A549 (cell line): ENCODE measurements at regions not wholly inside any gene's neighbourhood (a gene's known extent, or its start where the extent isn't known, plus 50 kb on each side); places are given as distances from the start of the nearest gene placed in this dataset.

ENCODE experiments used
- ATAC-seq, 2 experiments: fragments of 200-7000 bp in 1 of 2; fragments of >200 bp in 1 of 2; cut with Nextera tagmentation in 1 of 2; cut with Tn5 transposase in 1 of 2; 3 replicates each; pipeline versions ENCODE4 v1.8.0 to v1.9.1; 2018 to 2020; ENCODE audit warnings: mild to moderate bottlenecking in 1 of 2, moderate library complexity in 1 of 2
- CTCF ChIA-PET: fragments of 300-600 bp; sonication (Branson Sonifier 250); formaldehyde crosslinking; extraction: SDS; loops from one replicate; lab custom pipeline; 2021; ENCODE audit warnings: antibody characterized with exemption, inconsistent platforms; lab: Yijun Ruan, JAX
- POLR2A ChIA-PET: fragments of 350-600 bp; formaldehyde crosslinking; extraction: SDS; loops from one replicate; lab custom pipeline; 2021; ENCODE audit warnings: antibody characterized with exemption, inconsistent platforms; lab: Yijun Ruan, JAX
- DNase-seq, 2 experiments: peaks; one replicate each; pipeline versions ENCODE4 v3.0.0 to v3.0.0-alpha.2; 2011 to 2016; ENCODE audit warnings: low read depth in 1 of 2, low spot score in 1 of 2
- FAIRE-seq: peaks from 2 replicates; lab custom pipeline; 2011; peaks lifted over from hg19 to GRCh38; lab: Jason Lieb, UNC
- H3K27ac ChIP-seq, 2 experiments: fragments of >200 bp; sonication (Bioruptor Twin); formaldehyde crosslinking; 3 replicates each; pipeline ENCODE4 v1.5.1; 2016 to 2017
- H3K4me1 ChIP-seq: fragments of >200 bp; sonication (Bioruptor Twin); formaldehyde crosslinking; 3 replicates; pipeline ENCODE4 v1.6.1; 2016
- H3K4me2 ChIP-seq: fragments of >200 bp; sonication (Bioruptor Twin); formaldehyde crosslinking; 3 replicates; pipeline ENCODE4 v1.6.1; 2016
- H3K4me3 ChIP-seq: fragments of >200 bp; sonication (Bioruptor Twin); formaldehyde crosslinking; 3 replicates; pipeline ENCODE4 v1.5.1; 2016
- H3K9me3 ChIP-seq: fragments of >200 bp; sonication (Bioruptor Twin); formaldehyde crosslinking; 3 replicates; pipeline ENCODE4 v1.6.1; 2016
- BHLHE40 ChIP-seq: IDR thresholded peaks from 2 replicates; pipeline ENCODE4 v1.6.1; 2012; ENCODE audit warnings: low read depth, low read length, inconsistent platforms
- CBX2 ChIP-seq: fragments of 200-600 bp; sonication (generic); IDR thresholded peaks from 2 replicates; pipeline ENCODE4 v1.6.1; 2016; ENCODE audit warnings: low read depth, mild to moderate bottlenecking, borderline replicate concordance
- CHD2 ChIP-seq: fragments of 150-350 bp; IDR thresholded peaks from 2 replicates; pipeline ENCODE4 v1.6.1; 2014; ENCODE audit warnings: low read length; ENCODE audit not compliant: partially characterized antibody
- EP300 ChIP-seq, 2 experiments: fragments of >200 bp; sonication (Bioruptor Twin); formaldehyde crosslinking; IDR thresholded peaks; 2 replicates in 1 of 2; 3 replicates in 1 of 2; pipeline ENCODE4 v1.6.1; 2016 to 2017
- ESRRA ChIP-seq: fragments of 150-350 bp; IDR thresholded peaks from 2 replicates; pipeline ENCODE4 v1.6.1; 2014; ENCODE audit warnings: mild to moderate bottlenecking, low read length, borderline replicate concordance
- FOSL2 ChIP-seq, 2 experiments: fragments of 450-650 bp in 1 of 2; fragments of >200 bp in 1 of 2; sonication (Bioruptor Twin) in 1 of 2; formaldehyde crosslinking; IDR thresholded peaks; 2 replicates each; pipeline versions ENCODE4 v1.5.0 to v1.6.1; 2016 to 2020; ENCODE audit warnings: mild to moderate bottlenecking in 1 of 2, moderate library complexity in 1 of 2
- JUNB ChIP-seq: fragments of >200 bp; sonication (Bioruptor Twin); formaldehyde crosslinking; IDR thresholded peaks from 2 replicates; pipeline ENCODE4 v1.6.1; 2016
- KDM5A ChIP-seq: fragments of 200-600 bp; sonication (generic); IDR thresholded peaks from 2 replicates; pipeline ENCODE4 v1.6.1; 2016; ENCODE audit warnings: antibody characterized with exemption, mild to moderate bottlenecking
- MAFK ChIP-seq: fragments of 450-650 bp; IDR thresholded peaks from 2 replicates; pipeline ENCODE4 v1.6.1; 2014; ENCODE audit not compliant: partially characterized antibody
- MYC ChIP-seq: IDR thresholded peaks from 2 replicates; pipeline ENCODE4 v1.6.1; 2012; ENCODE audit warnings: mild to moderate bottlenecking, inconsistent platforms, low read length, improper control_type of control experiment, borderline replicate concordance
- NFE2L2 ChIP-seq: fragments of 150-350 bp; conservative IDR thresholded peaks from 2 replicates; pipeline ENCODE4 v1.6.1; 2014; ENCODE audit warnings: low read length
- NPAS2 ChIP-seq: fragments of 250-450 bp; sonication (Bioruptor Pico); IDR thresholded peaks from 2 replicates; pipeline ENCODE4 v1.8.0; 2022; ENCODE audit warnings: mild to moderate bottlenecking, moderate library complexity, borderline replicate concordance
- PHF8 ChIP-seq: fragments of 200-600 bp; sonication (generic); IDR thresholded peaks from 2 replicates; pipeline ENCODE4 v1.6.1; 2016; ENCODE audit warnings: low read depth, mild to moderate bottlenecking, antibody characterized with exemption, moderate library complexity, borderline replicate concordance
- POLR2AphosphoS2 ChIP-seq: conservative IDR thresholded peaks from 2 replicates; pipeline ENCODE4 v1.6.1; 2012; ENCODE audit warnings: low read length, improper control_type of control experiment, inconsistent platforms
- RAD21 ChIP-seq, 2 experiments: fragments of >200 bp in 1 of 2; sonication (Bioruptor Twin) in 1 of 2; formaldehyde crosslinking in 1 of 2; IDR thresholded peaks in 1 of 2; conservative IDR thresholded peaks in 1 of 2; 2 replicates in 1 of 2; 3 replicates in 1 of 2; pipeline ENCODE4 v1.6.1; 2012 to 2018; ENCODE audit warnings: inconsistent platforms in 1 of 2
- RARB ChIP-seq: fragments of 250-450 bp; sonication (Bioruptor Pico); IDR thresholded peaks from 2 replicates; pipeline ENCODE4 v1.8.0; 2021; ENCODE audit warnings: mild to moderate bottlenecking, moderate library complexity
- RCOR1 ChIP-seq: fragments of 150-350 bp; IDR thresholded peaks from 2 replicates; pipeline ENCODE4 v1.6.1; 2014; ENCODE audit warnings: antibody characterized with exemption, low read length, low read depth
- SMC3 ChIP-seq: fragments of >200 bp; sonication (Bioruptor Twin); formaldehyde crosslinking; IDR thresholded peaks from 3 replicates; pipeline ENCODE4 v1.6.1; 2018; ENCODE audit warnings: inconsistent platforms
- SREBF2 ChIP-seq: fragments of 450-650 bp; IDR thresholded peaks from 2 replicates; pipeline ENCODE4 v1.6.1; 2014; ENCODE audit warnings: mild to moderate bottlenecking, moderate library complexity
- TFCP2L1 ChIP-seq: fragments of 250-450 bp; sonication (Bioruptor Pico); IDR thresholded peaks from 2 replicates; pipeline ENCODE4 v1.5.0; 2021; ENCODE audit warnings: mild to moderate bottlenecking
- ZFP36 ChIP-seq: fragments of 450-650 bp; IDR thresholded peaks from 2 replicates; pipeline ENCODE4 v1.6.1; 2014; ENCODE audit warnings: borderline replicate concordance; ENCODE audit not compliant: partially characterized antibody
- ZNF302 ChIP-seq: fragments of 250-450 bp; sonication (Bioruptor Pico); IDR thresholded peaks from 2 replicates; pipeline ENCODE4 v1.9.0; 2021; ENCODE audit warnings: inconsistent platforms, mild to moderate bottlenecking, moderate library complexity
- ZSCAN20 ChIP-seq: fragments of 250-450 bp; sonication (Bioruptor Pico); IDR thresholded peaks from 2 replicates; pipeline ENCODE4 v1.8.0; 2022; ENCODE audit warnings: mild to moderate bottlenecking, moderate library complexity
- WGBS: methylation state at CpG from one replicate; pipeline ENCODE4 v1.1.6; 2017; ENCODE audit errors: missing lambda C conversion rate; 5-methylcytosine and 5-hydroxymethylcytosine counted together
- TF ChIP-seq, protein P1 (sequence below): fragments of >200 bp; sonication (Bioruptor Twin); formaldehyde crosslinking; IDR thresholded peaks from 3 replicates; pipeline ENCODE4 v1.5.1; 2016
- TF ChIP-seq, protein P2 (sequence below): fragments of 450-650 bp; IDR thresholded peaks from 2 replicates; pipeline ENCODE4 v1.6.1; 2014; ENCODE audit warnings: antibody characterized with exemption

DNA sequence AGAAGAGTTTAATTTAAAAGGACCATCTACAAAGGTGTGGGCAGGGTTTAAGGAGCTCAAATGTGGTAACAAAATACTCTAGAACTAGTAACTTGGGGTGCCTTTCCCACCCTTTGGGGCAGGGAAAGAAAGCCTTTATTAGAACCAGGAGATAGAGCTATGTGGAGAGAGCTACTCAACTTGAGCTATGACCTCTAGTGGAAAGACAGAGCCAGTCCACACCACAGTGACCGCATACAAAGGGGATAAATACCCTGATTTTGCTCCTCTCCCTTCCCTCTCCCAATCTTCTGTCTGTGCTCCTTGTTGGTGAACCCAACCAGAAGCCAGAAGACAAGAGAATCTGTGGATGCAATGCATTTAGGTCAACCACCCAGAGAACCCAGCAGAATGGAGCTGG, 54.4 kb upstream of the JAK1 start:
- POLR2A ChIA-PET: no interaction called here
- FAIRE-seq (no peak), DNase-seq (peak in 1 of 2 experiments; percentile 25), ATAC-seq (peak; percentile 95 to 96)
- 81% methylated on average over 1 of the region's 1 CpG for WGBS
- CTCF ChIA-PET: interaction anchor here (0.7 to 2.2 kb wide), 18 partner anchors 9 to 196 kb away, joined by 3 to 6 read pairs (median 4); no protein-coding TSS in a partner anchor
- H3K4me2 ChIP-seq: no peak overlapping the region
- no peak for TF ChIP-seq ZSCAN20
- TF ChIP-seq MAFK: no peak
- TF ChIP-seq RAD21 (conservative IDR thresholded peaks at IDR 0.05 in 1 of 2, IDR thresholded peaks at IDR 0.05 in 1 of 2): peak; percentile 45 to 51; a peak in 3 of 5 replicates
- TF ChIP-seq SMC3: peak; percentile 49; the same call in 2 of the 3 replicates
- no peak for TF ChIP-seq CHD2
- TF ChIP-seq KDM5A: no peak
- TF ChIP-seq JUNB: no peak
- no peak for TF ChIP-seq ESRRA
- no peak for TF ChIP-seq NPAS2
- TF ChIP-seq SREBF2: no peak
- TF ChIP-seq, protein P1, sequence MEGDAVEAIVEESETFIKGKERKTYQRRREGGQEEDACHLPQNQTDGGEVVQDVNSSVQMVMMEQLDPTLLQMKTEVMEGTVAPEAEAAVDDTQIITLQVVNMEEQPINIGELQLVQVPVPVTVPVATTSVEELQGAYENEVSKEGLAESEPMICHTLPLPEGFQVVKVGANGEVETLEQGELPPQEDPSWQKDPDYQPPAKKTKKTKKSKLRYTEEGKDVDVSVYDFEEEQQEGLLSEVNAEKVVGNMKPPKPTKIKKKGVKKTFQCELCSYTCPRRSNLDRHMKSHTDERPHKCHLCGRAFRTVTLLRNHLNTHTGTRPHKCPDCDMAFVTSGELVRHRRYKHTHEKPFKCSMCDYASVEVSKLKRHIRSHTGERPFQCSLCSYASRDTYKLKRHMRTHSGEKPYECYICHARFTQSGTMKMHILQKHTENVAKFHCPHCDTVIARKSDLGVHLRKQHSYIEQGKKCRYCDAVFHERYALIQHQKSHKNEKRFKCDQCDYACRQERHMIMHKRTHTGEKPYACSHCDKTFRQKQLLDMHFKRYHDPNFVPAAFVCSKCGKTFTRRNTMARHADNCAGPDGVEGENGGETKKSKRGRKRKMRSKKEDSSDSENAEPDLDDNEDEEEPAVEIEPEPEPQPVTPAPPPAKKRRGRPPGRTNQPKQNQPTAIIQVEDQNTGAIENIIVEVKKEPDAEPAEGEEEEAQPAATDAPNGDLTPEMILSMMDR: peak; percentile 37
- no peak for TF ChIP-seq ZFP36
- no peak for TF ChIP-seq PHF8
- TF ChIP-seq, protein P2, sequence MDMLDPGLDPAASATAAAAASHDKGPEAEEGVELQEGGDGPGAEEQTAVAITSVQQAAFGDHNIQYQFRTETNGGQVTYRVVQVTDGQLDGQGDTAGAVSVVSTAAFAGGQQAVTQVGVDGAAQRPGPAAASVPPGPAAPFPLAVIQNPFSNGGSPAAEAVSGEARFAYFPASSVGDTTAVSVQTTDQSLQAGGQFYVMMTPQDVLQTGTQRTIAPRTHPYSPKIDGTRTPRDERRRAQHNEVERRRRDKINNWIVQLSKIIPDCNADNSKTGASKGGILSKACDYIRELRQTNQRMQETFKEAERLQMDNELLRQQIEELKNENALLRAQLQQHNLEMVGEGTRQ: no peak
- no peak for TF ChIP-seq ZNF302
- TF ChIP-seq NFE2L2: no peak
- no peaks in the 10 kb centered on the region for H3K4me1 ChIP-seq
- no peak overlapping the region for H3K27ac ChIP-seq
- no peak overlapping the region for H3K4me3 ChIP-seq
- H3K9me3 ChIP-seq: no peaks in the 10 kb centered on the region

DNA sequence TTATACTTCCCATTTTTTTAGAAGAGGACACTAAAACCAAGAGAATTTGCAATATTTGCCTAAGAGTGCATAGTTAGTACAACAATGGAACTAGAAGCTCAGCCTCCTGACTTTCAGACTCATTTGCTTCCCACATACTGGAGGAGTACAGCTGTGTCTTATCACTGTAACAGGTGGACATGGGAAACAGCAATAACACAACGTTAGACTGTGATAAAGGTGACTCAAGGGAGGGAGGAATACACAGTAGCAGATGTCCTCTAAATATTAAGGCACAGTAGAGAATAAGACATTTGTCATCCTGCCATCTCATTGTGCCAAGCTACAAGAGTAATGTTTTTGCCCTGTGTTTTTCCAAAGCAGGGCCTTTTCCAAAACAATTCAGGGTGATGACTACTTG, 55.4 kb upstream of the JAK1 start:
- CTCF ChIA-PET: interaction anchor here (0.8 to 2.2 kb wide), 8 partner anchors 8 to 197 kb away, joined by 3 to 6 read pairs (median 5); no protein-coding TSS in a partner anchor
- ATAC-seq: no peak
- POLR2A ChIA-PET: no interaction called here
- TF ChIP-seq SREBF2: no peak
- TF ChIP-seq BHLHE40: no peak
- no peak for TF ChIP-seq FOSL2 (IDR thresholded peaks at IDR 0.05)
- TF ChIP-seq FOSL2 (CRISPR knock-in tag; IDR thresholded peaks at IDR 0.05): no peak
- TF ChIP-seq TFCP2L1: no peak
- no peak for TF ChIP-seq RARB (CRISPR knock-in tag)
- no peak for TF ChIP-seq MYC
- TF ChIP-seq ZNF302: no peak
- TF ChIP-seq POLR2AphosphoS2: no peak
- no peak for TF ChIP-seq CBX2
- TF ChIP-seq RCOR1: no peak
- TF ChIP-seq SMC3: no peak
- no peak for TF ChIP-seq ESRRA
- no peak for TF ChIP-seq EP300 (IDR thresholded peaks at IDR 0.05)
- TF ChIP-seq KDM5A: no peak
- TF ChIP-seq PHF8: no peak
- no peak for FAIRE-seq
- Histone ChIP-seq H3K4me1 (no peaks in the 10 kb centered on the region), H3K27ac (no peak overlapping the region), H3K4me3 (no peak overlapping the region), H3K4me2 (no peak overlapping the region), H3K9me3 (no peaks in the 10 kb centered on the region)
- DNase-seq: no peak
- WGBS: 30% methylated on average over 1 of the region's 1 CpG
